ENCODE measurements at regions not wholly inside any gene's neighbourhood (a gene's known extent, or its start where the extent isn't known, plus 50 kb on each side); places are given as distances from the start of the nearest gene placed in this dataset.

- TF ChIP-seq ZNF462 (CRISPR knock-in tag; IDR thresholded peaks at IDR 0.05): no peak
- TF ChIP-seq STAT1 (IDR thresholded peaks at IDR 0.05; ENCODE audit: unreplicated experiment): no peak
- no peak for TF ChIP-seq JUNB (IDR thresholded peaks at IDR 0.05; ENCODE audit: unreplicated experiment)
Measured at GRCh38 chrX:119999087-119999634, 55.6 kb upstream of the NKAP start (continued).

GRCh38 chrX:119997570-119997969 lies 54.0 kb upstream of the NKAP start:
- H4K20me1 ChIP-seq (replicated peaks; ENCODE audit: insufficient read depth): 0 out of 2 replicates have a peak, but pooled peaks cover 3% of the 10 kb centered on the region
- peaks cover 100% of the 10 kb centered on the region for H3K27me3 ChIP-seq (ENCODE audit: insufficient read depth)
- no peak for ATAC-seq
- no peak overlapping the region for H3K4me2 ChIP-seq
- Mint-ChIP-seq H3K27me3 (ENCODE audit: insufficient read depth, low read depth, poor library complexity) (peaks cover 99% of the 10 kb centered on the region), H3K36me3 (ENCODE audit: low read depth) (no peaks in the 10 kb centered on the region; the same call in 2 of the 3 replicates), H3K4me3 (no peak overlapping the region), H3K27ac (no peak overlapping the region), H3K4me1 (peaks cover 7% of the 10 kb centered on the region; the same call in 2 of the 3 replicates), H3K9me3 (peaks cover 4% of the 10 kb centered on the region; the same call in 2 of the 3 replicates)
- no peaks in the 10 kb centered on the region for H3K36me3 ChIP-seq (ENCODE audit: insufficient read depth)
- H3K4me3 ChIP-seq: no peak overlapping the region
- no peaks in the 10 kb centered on the region for H3K79me2 ChIP-seq (replicated peaks; ENCODE audit: insufficient read depth)
- H3F3A ChIP-seq (replicated peaks; ENCODE audit: low read depth): no peaks in the 10 kb centered on the region
- no peak overlapping the region for H3K27ac ChIP-seq (ENCODE audit: low read depth)
- TF ChIP-seq EZH2 (IDR thresholded peaks at IDR 0.05; ENCODE audit: low read depth, unreplicated experiment): peak; percentile 27
- no peak for TF ChIP-seq NANOG (IDR thresholded peaks at IDR 0.05; ENCODE audit: borderline replicate concordance)
- H3K4me1 ChIP-seq (ENCODE audit: insufficient read depth): no peaks in the 10 kb centered on the region; the same call in 1 of the 2 replicates
- H2AFZ ChIP-seq: no peak overlapping the region
- no peak for DNase-seq (ENCODE audit: low spot score)
- no peaks in the 10 kb centered on the region for H3K9me2 ChIP-seq (ENCODE audit: insufficient read depth)
